Breast epithelium (tissue), 4 donors: ENCODE measurements at regions not wholly inside any gene's neighbourhood (a gene's known extent, or its start where the extent isn't known, plus 50 kb on each side); places are given as distances from the start of the nearest gene placed in this dataset.
"Not testable (repeated sequence)": the region's sequence is repeated elsewhere in the genome, so short reads cannot be mapped to it uniquely, and the experiment has no call there.

Experiments used
- DNase-seq, 2 donors: peaks; one replicate each; pipeline ENCODE4 v3.0.0-alpha.2; 2019; ENCODE audit warnings: low spot score in 2 of 2
- H3K27ac ChIP-seq, 2 donors: fragments of 200-600 bp; sonication (generic) in 1 of 2; one replicate each; pipeline ENCODE4 v1.5.1; 2016 to 2019; ENCODE audit warnings: mild to moderate bottlenecking in 1 of 2
- H3K27me3 ChIP-seq, 2 donors: fragments of 200-600 bp; sonication (generic) in 1 of 2; one replicate each; pipeline versions ENCODE4 v1.5.1 to v1.6.0; 2017 to 2019; ENCODE audit warnings: control low read depth in 1 of 2, mild to moderate bottlenecking in 1 of 2
- H3K36me3 ChIP-seq: fragments of 200-600 bp; one replicate; pipeline ENCODE4 v1.5.1; 2019
- H3K4me1 ChIP-seq, 2 donors: fragments of 200-600 bp; sonication (generic); one replicate each; pipeline ENCODE4 v1.5.1; 2016 to 2019; ENCODE audit warnings: control low read depth in 1 of 2
- H3K4me3 ChIP-seq, 3 donors: fragments of 200-600 bp; sonication (generic); 1 replicate in 2 of 3; 2 replicates in 1 of 3; pipeline ENCODE4 v1.5.1; 2016 to 2019; ENCODE audit warnings: mild to moderate bottlenecking in 3 of 3, moderate library complexity in 2 of 3
- H3K9me3 ChIP-seq, 2 donors: fragments of 200-600 bp; sonication (generic) in 1 of 2; one replicate each; pipeline ENCODE4 v1.5.1; 2016 to 2019; ENCODE audit warnings: control low read depth in 1 of 2
- POLR2A ChIP-seq: fragments of 450-650 bp; IDR thresholded peaks from one replicate; pipeline ENCODE4 v1.6.1; 2016; ENCODE audit warnings: antibody characterized with exemption, mild to moderate bottlenecking, moderate library complexity
- POLR2AphosphoS5 ChIP-seq, 3 donors: sonication (generic); formaldehyde crosslinking; IDR thresholded peaks; one replicate each; pipeline ENCODE4 v1.6.1; 2017; ENCODE audit warnings: antibody characterized with exemption in 3 of 3
- intact Hi-C: fragments of 100-400 bp; cut with DNase I; formaldehyde crosslinking; loops from one replicate; pipeline ENCODE4 v1.15.1; 2023; ENCODE audit warnings: low total_unique reads
- TF ChIP-seq, protein P1 (sequence below), 3 donors: fragments of 450-650 bp; IDR thresholded peaks; one replicate each; pipeline ENCODE4 v1.5.1; 2016 to 2017; ENCODE audit warnings: antibody characterized with exemption in 3 of 3, mild to moderate bottlenecking in 3 of 3, moderate library complexity in 3 of 3

DNA sequence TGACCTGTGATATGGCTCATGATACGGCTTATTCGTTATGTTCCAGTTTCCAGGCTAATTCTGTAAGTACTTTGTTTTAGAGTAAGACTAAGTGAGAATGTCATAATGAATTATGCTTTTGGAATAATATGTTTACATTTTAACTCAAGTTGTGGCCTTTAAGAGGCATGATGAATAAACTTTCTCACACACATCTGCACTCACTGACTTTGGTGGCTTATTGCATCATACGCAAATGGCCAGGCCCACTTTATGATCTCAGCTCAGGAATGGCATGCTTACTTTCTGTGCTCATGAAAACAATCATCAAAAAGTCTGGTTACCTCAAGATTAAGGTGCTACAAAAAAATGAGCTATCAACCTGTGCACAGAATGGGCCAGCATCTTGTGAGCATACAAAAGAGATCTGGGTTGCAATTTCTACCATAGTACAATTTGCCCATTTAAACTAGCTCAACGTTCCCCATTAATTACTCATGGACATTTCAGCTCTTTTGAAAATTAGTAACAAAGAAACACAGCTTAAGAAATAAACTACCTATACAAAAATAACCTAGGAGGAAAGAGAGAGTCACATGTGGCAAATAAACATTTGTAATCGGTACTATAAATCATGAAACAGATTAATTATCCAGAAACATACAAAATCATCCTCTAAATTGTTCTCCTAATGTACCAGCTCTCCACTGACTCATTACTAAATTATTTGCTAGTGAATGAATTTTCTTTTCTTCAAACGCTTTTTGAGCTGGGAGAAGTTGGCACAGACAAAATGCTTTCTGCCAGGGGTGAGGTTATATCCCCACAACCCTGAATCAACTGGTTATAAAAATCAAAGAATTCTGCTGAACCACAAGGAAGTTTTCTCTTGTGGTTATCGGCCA, 439.0 kb upstream of the ADAMTS9 start:
- H3K4me3 ChIP-seq, result no peak overlapping the region
- TF ChIP-seq POLR2AphosphoS5 (IDR thresholded peaks at IDR 0.05), result no peak
- no peak for TF ChIP-seq POLR2A
- TF ChIP-seq, protein P1, sequence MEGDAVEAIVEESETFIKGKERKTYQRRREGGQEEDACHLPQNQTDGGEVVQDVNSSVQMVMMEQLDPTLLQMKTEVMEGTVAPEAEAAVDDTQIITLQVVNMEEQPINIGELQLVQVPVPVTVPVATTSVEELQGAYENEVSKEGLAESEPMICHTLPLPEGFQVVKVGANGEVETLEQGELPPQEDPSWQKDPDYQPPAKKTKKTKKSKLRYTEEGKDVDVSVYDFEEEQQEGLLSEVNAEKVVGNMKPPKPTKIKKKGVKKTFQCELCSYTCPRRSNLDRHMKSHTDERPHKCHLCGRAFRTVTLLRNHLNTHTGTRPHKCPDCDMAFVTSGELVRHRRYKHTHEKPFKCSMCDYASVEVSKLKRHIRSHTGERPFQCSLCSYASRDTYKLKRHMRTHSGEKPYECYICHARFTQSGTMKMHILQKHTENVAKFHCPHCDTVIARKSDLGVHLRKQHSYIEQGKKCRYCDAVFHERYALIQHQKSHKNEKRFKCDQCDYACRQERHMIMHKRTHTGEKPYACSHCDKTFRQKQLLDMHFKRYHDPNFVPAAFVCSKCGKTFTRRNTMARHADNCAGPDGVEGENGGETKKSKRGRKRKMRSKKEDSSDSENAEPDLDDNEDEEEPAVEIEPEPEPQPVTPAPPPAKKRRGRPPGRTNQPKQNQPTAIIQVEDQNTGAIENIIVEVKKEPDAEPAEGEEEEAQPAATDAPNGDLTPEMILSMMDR (IDR thresholded peaks at IDR 0.05), result no peak
- intact Hi-C loops, result no loop called here
- no peaks in the 10 kb centered on the region for H3K4me1 ChIP-seq
- H3K27me3 ChIP-seq, result no peaks in the 10 kb centered on the region
- no peaks in the 10 kb centered on the region for H3K36me3 ChIP-seq
- no peak for DNase-seq
- H3K9me3 ChIP-seq, result no peaks in the 10 kb centered on the region
- H3K27ac ChIP-seq, result peak overlapping the region in 1 of 2 donors; percentile 6

DNA sequence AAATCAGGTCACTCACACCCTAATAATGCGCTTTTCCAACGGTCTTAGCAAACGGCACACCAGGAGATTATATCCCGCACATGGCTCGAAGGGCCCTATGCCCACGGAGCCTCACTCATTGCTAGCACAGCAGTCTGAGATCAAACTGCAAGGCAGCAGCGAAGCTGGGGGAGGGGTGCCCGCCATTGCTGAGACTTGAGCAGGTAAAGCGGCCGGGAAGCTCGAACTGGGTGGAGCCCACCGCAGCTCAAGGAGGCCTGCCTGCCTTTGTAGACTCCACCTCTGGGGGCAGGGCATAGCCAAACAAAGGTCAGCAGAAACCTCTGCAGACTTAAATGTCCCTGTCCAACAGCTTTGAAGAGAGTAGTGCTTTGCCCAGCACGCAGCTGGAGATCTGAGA, 432.4 kb upstream of the ADAMTS9 start:
- H3K9me3 ChIP-seq, H3K4me3 ChIP-seq, intact Hi-C loops, H3K4me1 ChIP-seq, H3K27me3 ChIP-seq, H3K27ac ChIP-seq, DNase-seq, H3K36me3 ChIP-seq: not testable (repeated sequence)

DNA sequence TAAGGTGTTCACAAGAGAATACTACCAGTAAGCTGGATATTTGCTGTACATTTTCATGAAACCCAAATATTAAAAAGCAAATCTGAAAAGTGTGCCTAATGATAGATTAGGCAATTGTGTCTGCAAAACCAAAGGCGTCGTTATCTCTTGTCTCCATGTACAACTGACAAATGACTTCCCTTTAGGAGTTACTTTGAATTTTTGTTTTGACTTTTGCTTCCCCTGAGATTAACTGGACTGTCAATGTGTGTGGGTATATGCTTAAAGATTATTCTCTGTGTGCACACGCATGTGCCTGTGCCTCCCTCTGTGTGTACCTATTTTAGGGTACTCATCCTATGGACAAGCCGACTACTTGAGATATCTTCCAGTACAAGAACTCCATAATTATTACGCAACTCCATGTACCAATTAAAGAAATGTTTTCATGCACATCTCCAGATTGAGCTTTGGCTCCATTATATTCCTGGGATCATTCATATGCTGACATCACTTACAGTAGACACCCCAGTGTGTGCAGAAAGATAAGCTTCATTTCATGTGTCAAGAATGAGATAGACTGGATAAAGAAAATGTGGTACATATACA, 431.2 kb upstream of the ADAMTS9 start:
- no peaks in the 10 kb centered on the region for H3K4me1 ChIP-seq
- intact Hi-C loops, result no loop called here
- no peak for TF ChIP-seq POLR2A
- TF ChIP-seq POLR2AphosphoS5 (IDR thresholded peaks at IDR 0.05), result no peak
- TF ChIP-seq, protein P1 (IDR thresholded peaks at IDR 0.05), result no peak
- H3K27me3 ChIP-seq, result no peaks in the 10 kb centered on the region
- no peak for DNase-seq
- no peaks in the 10 kb centered on the region for H3K36me3 ChIP-seq
- H3K27ac ChIP-seq, result no peak overlapping the region
- H3K4me3 ChIP-seq, result no peak overlapping the region
- H3K9me3 ChIP-seq, result peaks cover 0 to 7% of the 10 kb centered on the region in 2 donors

DNA sequence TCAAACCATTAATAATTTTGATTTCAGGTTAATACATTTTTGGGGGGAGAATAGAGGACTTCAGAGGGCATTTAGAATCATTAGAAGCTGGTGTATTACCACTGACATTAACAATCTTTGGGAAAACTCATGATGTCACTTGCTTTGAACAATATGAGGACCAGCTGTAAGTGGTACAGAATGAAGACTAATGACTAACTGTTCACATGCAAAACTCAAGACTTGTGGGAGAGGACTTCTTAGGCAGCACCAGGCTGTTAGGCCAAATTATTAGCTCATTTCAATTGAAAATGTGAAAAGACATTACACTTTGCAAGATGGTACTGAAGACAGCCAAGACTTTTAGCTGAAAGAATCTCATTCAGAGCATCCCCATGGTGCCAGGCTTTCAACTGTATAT, 426.2 kb upstream of the ADAMTS9 start:
- intact Hi-C loops, result no loop called here
- no peaks in the 10 kb centered on the region for H3K27me3 ChIP-seq

DNA sequence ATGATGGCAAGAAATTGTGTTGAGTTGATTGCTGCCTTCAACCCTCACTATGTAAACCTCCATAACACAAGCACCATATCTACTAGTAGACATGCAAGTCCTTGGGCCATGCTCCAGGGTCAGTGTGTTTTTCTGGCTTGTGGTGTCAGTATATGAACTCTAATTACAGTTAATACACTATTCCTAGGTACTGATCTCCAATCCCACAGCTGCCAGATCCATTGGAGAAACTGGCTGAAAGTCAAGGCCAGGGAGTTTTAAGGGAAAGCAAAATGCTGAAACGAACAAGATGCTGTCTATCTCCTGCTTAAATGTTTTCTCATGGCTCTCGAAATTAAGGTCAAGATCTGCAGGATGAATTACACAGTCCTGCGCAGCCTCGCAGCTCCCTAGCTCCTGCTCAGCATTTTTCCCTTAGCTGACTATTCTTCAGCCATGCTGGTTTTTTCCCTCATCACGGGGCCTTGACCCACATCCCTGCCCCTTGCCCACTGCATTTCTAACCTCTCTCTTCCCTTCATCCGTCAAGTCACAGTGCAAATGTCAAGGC, 425.0 kb upstream of the ADAMTS9 start:
- H3K27me3 ChIP-seq, result no peaks in the 10 kb centered on the region
- intact Hi-C loops, result no loop called here
- TF ChIP-seq, protein P1 (IDR thresholded peaks at IDR 0.05), result no peak
- TF ChIP-seq POLR2A (no peak), POLR2AphosphoS5 (IDR thresholded peaks at IDR 0.05) (no peak)
- DNase-seq, result no peak
- H3K36me3 ChIP-seq, result no peaks in the 10 kb centered on the region
- no peaks in the 10 kb centered on the region for H3K9me3 ChIP-seq
- no peak overlapping the region for H3K4me3 ChIP-seq
- no peak overlapping the region for H3K27ac ChIP-seq
- no peaks in the 10 kb centered on the region for H3K4me1 ChIP-seq

More for the DNA sequence above, 426.2 kb upstream of the ADAMTS9 start:
- H3K36me3 ChIP-seq, result no peaks in the 10 kb centered on the region
- DNase-seq, result no peak
- no peak overlapping the region for H3K27ac ChIP-seq
- no peaks in the 10 kb centered on the region for H3K4me1 ChIP-seq
- no peaks in the 10 kb centered on the region for H3K9me3 ChIP-seq
- TF ChIP-seq, protein P1 (IDR thresholded peaks at IDR 0.05), result no peak
- H3K4me3 ChIP-seq, result no peak overlapping the region
